GM19372 (cell line): ENCODE measurements at regions not wholly inside any gene's neighbourhood (a gene's known extent, or its start where the extent isn't known, plus 50 kb on each side); places are given as distances from the start of the nearest gene placed in this dataset.
"Not testable (repeated sequence)": the region's sequence is repeated elsewhere in the genome, so short reads cannot be mapped to it uniquely, and the experiment has no call there.

Source experiments
- ATAC-seq: cut with Tn5 transposase; IDR thresholded peaks from one replicate; pipeline ENCODE4 v1.9.1; 2021; ENCODE audit warnings: mild to moderate bottlenecking, low read depth, moderate library complexity; ENCODE audit not compliant: unreplicated experiment

DNA sequence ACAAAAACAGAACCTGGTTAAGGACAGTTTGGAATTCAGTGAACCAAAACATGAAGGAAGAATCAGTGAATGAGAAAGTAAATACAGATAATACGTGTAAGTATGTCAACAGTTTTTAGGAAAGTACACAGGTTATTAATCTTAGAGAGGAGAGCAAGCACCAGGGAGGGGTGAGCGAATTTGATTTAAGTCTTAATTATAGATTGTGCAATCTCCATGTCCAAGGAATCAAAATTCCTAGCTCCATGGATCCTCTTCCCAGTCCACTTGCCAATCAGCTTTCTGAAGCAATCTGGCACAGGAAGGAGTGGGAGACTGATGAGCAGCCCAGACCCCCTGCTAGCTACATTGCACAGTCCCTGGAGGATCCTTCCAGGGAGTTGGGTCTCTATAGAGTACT lies 346.4 kb downstream of the SETD4 start:
- ATAC-seq = no peak

DNA sequence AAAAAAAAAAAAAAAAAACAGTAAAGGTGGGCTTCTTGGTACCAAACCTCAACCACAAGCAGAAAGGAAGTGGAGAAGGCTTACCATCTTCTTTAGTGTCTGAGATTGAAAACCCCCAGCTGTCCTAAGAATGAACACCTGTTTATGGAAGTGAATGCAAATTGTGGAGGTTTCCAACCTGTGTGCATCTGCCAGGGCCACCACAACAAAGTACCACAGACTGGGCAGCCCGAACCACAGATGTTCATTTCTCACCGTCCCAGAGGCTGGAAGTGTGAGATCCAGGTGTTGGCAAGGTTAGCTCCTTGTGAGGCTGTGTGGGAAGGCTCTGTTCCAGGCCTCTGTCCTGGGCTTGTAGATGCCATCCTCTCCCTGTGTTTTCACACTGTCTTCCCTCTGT lies 348.7 kb downstream of the SETD4 start:
- ATAC-seq = no peak

DNA sequence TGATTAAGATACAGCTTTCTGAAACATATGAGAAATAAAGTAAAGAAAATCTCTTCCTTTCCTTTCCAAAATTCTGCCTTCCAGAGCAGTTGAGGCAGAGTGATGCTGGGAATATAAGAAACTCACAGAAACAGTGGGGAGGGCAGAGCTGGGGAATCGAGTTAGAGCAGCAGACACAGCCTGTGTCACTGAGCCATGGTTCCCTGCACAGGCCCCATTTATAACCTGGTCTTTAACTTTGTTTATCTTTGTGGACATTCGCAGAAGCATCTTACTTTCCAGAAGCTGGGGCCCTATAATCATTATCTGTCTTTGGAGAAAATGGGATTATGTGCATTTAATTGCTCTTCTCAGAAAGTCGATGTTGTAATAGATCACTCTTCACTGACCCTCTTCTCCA lies 349.1 kb downstream of the SETD4 start:
- no peak for ATAC-seq

DNA sequence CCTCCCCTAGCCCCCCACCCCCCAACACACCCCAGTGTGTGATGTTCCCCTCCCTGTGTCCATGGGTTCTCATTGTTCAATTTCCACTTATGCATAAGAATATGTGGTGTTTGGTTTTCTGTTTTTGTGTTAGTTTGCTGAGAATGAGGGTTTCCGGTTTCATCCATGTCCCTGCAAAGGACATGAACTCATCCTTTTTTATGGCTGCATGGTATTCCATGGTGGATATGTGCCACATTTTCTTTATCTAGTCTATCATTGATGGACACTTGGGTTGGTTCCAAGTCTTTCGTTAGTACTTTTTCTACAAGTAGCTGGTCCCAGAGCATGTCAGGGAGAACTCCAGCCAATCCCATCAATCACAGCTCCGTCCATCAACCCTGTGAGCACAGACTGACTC lies 350.3 kb downstream of the SETD4 start:
- not testable (repeated sequence) for ATAC-seq

DNA sequence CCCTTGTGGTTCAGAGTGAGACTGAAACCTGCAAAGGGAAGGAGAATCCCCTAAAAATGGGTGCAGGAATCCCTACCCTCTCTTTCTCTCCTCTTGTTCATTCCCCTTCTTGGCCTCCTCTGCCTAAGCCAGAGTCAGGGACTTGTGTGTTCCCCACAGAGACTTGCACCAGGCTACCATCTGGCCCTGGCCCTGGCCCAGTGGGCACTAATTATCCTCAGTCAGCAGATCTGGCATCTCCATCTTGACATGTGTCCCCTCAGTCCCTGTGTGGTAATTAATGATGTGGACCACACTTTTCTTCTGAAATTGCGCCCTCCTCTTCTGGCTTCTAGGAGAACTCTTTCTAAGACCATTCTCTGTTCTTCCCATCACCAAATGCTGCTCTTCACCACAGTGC lies 354.4 kb downstream of the SETD4 start:
- ATAC-seq = no peak

DNA sequence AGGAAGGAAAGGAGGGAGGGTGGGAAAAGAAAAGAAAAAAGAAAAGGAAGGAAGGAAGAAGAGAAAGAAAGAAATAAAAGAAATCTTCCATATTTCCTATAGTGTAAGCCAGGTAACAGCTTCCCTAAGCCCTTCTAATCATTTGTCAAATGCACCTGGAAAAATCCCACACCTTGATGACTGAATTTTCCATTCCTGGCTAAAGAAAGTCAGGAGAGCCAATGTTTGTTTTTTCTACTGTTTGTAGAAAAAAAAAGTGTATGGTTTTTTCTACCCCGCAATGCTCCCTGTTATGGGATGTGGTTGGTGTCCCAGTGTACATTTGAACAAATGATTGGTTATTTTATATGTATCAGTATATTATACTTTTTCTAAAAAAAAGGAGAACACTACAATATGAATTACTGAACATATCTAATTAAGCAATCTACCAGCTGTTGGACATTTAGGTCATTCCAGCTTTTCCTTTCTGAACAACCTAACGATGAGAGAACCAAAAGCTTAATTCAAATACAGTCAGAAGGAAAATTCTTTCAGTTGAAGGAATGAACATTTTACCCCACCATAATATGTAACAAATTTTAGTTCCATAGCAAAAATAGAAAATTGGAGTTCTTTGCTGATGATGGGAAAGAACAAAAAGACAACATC lies 355.0 kb downstream of the SETD4 start:
- no peak for ATAC-seq

DNA sequence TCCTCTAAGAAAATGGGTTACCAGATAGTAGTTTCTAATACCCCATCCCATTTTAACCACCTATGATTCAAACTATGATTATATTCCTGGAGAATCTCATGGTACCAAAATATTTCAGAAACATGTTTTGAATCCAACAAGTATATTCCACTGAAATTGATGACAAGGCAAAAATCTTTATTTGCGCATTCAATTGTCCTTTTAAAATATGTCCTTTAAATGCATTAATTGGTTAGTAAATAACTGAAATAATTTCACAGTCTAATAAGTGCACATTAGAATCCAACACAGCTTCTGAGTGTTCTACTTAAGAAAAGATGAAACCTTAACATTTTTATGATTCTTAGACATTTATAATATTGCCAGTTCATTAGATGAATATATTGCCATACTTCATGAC lies 356.6 kb downstream of the SETD4 start:
- no peak for ATAC-seq

DNA sequence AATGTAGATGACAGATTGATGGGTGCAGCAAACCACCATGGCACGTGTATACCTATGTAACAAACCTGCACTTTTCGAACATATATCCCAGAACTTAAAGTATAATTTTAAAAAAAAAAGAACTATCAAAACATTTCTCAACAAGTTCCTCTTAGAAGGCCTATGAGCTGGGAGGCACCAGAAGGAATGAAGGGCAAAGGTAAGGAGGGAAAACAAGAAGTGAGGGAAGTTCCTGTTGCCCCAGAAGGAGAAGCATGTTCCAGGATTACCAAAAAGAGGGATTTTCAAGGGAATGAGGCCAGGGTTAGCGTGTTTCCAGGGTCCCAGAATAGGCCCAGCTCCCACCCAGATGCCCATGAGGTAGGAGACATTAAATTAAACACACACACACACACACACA lies 361.0 kb downstream of the SETD4 start:
- ATAC-seq = no peak

DNA sequence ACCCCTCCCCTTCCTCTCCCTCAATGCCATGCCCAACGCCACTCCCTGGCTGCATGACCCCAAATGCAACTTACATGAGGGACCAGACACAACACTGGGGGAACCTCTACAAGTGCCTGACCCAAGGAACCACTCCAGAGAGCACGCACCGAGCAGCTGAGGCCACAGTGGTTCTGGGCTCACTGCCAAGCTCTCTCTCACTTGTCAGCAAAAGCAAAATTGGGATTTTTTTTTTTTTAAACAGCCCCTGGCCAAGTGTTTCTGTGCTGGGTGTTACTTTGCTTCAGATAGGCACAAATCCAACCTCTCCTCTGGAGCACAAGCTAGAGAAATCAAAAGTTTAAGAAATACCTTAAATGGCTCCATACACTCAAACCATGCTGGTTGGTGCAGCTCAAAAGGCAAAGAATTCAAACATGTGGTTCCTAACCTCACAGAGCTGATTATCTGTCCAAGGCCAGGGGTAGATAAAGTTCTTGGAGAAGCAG lies 363.0 kb downstream of the SETD4 start:
- ATAC-seq = no peak

DNA sequence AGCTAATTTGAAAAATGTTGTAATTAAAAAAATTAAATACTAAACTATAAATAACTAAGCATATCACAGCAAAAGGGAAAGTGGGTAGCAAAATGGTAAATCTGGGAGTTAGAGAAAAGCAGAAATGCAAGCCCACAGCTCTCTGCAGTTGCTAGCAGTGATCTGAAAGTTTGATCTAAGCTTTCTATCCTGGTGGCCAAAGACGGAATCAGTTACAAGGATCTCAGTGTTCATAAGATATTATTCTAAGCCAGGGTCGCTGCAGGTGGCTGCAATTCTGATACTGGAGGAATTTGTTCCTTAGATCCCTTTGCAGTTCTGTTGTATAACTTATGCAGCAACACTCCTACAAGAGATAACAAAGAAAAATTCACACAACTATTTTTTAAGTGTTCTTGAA lies 363.7 kb downstream of the SETD4 start:
- no peak for ATAC-seq

DNA sequence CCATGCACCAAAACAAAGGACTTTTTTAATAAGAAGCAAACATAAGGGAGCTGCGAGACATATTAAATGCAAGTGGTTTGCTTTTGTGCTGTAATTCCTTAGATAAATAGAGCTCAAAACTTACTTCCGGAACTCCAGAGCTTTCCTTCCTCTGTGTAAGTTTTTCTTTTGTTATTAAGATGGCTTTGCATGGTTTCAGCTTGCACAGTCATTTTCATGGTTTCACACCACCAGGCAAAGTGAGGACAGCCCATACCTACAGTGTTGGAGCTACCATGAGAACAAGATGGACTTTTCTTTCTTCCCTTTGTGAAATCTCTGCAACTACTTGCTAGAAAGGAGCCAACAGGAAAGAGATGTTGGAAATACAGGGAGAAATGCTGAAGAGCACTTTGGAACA lies 368.0 kb downstream of the SETD4 start:
- ATAC-seq = no peak

DNA sequence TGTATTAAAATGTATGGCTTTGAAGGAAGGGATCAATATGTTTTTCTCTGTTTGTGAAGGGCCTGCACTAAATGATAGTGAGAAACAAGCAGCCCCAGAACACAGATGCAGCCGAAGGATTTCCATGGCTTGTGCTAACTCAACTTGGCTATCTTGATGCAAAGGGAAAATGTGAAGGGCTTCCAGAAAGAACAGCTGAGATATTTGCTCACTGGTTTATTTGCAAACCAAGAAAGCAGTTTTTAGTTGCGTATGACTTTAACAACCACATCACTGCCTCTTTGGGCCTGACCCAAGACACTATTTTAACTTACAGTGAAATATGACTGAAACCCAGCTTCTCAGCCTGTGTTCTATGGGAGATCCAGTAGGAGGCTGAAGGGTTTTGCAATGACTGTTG lies 369.9 kb downstream of the SETD4 start:
- ATAC-seq = no peak

DNA sequence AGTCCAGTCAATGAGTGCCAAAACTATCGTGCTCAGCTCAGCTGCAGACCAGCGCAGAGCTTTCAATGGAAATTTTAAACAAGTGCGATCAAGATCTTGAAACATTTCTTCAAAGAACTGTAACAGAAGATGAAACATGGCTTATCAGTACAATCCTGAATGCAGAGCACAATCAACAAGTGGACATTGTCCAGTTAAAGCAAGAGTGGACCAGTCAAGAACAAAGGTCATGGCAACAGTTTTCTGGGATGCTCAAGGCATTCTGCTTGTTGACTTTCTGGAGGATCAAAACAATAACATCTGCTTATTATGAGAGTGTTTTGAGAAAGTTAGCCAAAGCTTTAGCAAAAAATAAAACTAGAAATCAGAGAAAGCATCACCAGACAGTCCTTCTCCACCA lies 374.2 kb downstream of the SETD4 start:
- ATAC-seq = no peak

DNA sequence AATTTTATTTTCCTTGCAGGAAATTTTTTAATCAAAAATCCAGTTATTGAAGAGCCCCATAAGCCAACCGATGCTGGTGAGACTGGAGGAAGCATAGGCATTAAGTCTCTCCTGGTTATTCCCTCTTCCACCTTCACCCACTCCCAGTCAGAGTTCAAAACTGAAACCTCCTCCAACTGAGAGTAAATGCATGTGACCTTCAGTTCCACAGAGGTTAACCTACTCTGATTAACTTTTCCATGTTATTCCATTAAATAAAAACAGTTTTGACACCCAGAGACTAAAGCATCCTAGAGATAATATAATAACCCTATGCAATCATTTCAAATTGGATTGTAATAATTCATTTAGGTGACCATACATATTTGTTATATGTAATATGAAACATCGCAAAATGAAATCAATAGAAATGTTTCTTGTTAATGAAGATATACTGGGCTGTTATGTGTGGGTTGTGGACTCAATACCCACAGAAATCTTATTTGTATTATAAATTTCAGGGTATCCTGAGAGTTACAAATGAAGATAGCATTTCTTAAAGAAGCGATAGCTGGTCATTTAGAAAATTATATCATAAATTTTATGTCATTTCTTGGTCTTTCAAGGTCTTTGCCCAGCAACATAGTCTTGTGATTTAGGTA lies 376.5 kb downstream of the SETD4 start:
- no peak for ATAC-seq

DNA sequence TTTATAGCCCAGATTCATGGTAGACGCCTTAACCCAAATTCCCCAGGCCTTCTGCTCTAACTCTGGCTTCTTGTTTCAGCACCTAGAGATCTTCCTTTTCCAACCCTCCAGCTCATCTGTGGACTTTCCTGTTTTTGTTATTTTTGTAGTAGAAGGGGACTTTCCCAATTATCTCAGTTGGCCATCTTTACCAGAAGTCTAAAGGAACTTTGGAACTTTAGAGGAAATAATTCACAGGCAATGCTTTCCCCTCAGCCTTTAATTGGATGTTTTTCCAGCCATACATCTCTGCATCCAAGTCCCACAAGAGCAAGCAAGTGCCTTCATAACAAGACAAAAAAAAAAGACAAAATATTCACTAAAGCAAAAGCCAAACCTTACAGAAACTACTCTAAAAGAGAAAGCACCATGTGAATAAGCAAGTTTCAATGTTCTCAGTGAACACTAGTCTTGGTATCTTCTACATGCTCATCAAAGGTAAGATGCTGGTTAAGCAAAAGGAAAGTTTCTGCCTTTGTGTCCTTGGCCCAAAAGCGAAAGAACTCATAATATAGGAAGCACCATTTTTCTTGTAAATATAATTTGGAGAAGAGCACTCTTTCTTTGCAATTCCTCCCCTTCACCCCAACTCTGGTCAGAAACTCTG lies 377.3 kb downstream of the SETD4 start:
- ATAC-seq = no peak

DNA sequence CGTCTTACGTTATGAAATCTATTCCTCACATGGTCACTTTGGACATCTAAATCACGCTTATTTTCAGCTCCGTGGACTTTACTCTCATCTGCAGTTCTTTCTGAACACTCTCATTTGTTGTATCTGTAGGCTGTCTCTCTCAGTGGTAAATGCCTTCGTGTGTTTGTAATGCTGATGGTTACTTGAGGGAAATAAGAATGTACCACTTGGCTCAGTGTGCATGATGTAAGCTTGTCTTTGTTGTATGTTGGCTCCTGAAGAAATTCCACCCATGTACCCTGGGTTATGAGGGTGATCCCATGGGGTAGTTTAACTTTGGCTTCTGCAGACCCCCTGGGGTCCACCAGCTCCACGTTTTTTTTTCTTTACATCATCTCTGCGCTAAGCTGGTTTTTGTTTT lies 378.4 kb downstream of the SETD4 start:
- no peak for ATAC-seq

DNA sequence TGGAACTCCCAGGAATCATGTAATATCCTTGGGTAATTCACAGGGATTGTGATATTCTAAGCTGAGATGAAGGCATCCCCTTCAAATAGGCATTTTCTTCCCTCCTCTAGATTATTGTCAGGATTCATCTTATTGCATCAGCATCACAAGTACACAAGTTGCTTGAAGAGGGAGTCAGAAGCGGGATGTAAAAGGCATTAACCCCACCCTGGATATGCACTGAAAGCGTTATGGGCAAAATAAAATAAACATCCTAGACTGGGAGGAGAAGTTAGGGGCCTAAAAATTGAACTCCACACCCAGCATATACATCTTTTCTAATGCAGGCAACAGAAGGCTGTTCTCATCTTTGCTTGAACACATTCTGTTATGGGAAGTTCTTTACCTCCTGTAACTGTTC lies 381.2 kb downstream of the SETD4 start:
- ATAC-seq = no peak

DNA sequence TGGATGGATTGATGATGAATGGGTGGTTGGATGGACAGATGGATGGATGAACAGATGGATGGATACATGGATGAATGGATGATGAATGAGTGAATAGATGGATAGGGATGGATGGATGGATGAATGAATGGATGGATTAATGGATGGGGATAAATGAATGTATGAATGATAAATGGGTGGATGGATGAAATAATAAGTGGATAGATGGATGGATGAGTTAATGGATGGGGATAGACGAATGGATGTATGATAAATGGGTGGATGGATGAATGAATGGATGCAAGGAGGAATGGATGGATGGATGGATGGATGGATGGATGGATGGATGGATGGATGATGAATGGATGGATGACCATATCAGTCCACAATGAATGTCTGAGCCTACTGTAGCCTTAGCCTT lies 381.9 kb downstream of the SETD4 start:
- no peak for ATAC-seq

DNA sequence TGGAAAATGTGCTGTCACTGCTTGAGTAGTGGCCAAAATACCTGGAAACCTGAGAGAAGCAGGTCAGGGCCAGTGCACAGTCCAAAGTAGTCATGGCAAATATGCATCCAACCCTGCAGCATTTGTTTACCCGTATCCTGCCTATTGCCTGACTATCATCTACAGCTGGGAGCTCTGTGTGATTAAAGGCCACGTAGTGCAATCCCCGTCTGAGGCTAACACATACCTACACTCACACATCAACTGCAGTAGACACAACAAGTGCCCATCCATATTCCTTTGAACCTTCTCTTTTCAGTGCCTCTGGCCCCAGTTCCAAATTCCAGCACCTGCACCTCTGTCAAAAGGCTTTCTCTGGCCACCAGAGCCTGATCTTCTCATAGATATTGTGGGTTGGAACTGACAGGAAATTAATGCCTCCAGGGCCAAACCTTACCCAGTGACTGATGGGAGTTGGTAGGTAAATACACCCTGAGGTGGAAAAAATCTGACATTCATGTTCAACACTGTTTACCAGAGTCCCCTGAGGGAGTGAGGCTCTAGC lies 383.0 kb downstream of the SETD4 start:
- ATAC-seq = no peak

DNA sequence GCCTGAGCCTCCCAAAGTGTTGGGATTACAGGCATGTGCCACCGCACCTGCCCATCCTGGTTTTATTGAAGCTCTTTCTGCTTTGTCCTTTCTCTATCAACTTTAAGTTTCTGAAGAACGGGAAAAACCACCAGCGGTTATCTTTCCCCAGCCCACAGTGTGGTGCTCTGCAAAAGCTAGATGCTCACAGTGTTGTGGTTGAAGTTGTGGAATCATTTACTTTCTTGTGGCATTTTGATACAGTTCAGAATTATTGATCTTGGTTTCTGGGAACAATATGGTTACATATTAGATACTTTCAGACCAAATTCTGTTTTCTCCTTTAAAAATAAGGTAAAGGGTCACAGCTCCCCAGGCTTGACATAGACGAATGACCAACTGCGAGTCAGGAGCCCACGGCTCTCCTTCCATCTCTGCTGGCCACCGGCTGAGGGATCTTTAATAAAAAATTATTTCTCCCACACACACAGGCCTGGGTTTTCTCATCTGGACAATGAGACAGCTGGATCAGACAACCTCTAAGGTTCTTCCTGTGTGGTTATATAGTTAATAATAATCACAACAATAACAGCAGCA lies 385.3 kb downstream of the SETD4 start:
- ATAC-seq = no peak

DNA sequence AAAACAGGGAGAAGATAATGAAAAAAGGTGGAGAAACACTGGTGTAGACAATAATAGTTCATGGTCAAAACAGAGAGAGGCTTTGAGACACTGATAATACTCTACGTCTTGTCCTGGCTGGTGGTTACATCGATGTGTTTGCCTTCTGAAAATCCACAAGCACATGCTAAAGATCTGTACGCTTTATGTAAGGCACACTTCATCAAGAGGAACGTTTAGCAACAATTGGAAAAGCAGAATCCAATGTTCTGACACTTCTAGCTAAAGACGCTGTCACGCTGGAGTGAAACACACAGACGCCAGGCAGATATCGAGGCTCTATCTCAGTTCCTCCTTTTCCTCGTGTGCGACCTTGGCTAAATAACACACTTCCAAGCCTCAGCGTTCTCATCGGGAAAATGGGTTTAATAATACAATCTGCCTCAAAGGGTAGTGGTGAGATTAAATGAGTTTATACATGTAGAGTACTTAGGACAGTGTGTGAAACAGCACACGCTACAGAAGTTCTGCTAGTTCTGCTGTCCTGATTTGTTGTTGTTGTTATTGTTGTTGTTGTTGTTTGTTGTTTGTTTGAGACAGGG lies 386.1 kb downstream of the SETD4 start:
- ATAC-seq = no peak
